ENCODE measurements at regions not wholly inside any gene's neighbourhood (a gene's known extent, or its start where the extent isn't known, plus 50 kb on each side); places are given as distances from the start of the nearest gene placed in this dataset.

GRCh38 chr4:30835044-30835443 is 114.9 kb downstream of the PCDH7 start:
- intact Hi-C loops (cut with DNase I) = no loop called here
- DNase-seq (ENCODE audit: low spot score) = no peak

GRCh38 chr4:30836231-30836630 is 116.1 kb downstream of the PCDH7 start:
- DNase-seq (ENCODE audit: low spot score) = no peak
- intact Hi-C loops (cut with DNase I) = no loop called here

- intact Hi-C loops (cut with DNase I) = no loop called here
- no peak for DNase-seq (ENCODE audit: low spot score)
Measured at GRCh38 chr4:30837131-30837539, 117.0 kb downstream of the PCDH7 start.

GRCh38 chr4:30837861-30838260 is 117.7 kb downstream of the PCDH7 start:
- intact Hi-C loops (cut with DNase I) = no loop called here
- no peak for DNase-seq (ENCODE audit: low spot score)

- intact Hi-C loops (cut with DNase I) = no loop called here
- no peak for DNase-seq (ENCODE audit: low spot score)
Measured at GRCh38 chr4:30838331-30838730, 118.2 kb downstream of the PCDH7 start.

- intact Hi-C loops (cut with DNase I) = no loop called here
- DNase-seq (ENCODE audit: low spot score) = no peak
Measured at GRCh38 chr4:30839583-30840520, 119.7 kb downstream of the PCDH7 start.

GRCh38 chr4:30840571-30840970 is 120.4 kb downstream of the PCDH7 start:
- intact Hi-C loops (cut with DNase I) = no loop called here
- DNase-seq (ENCODE audit: low spot score) = no peak

- DNase-seq (ENCODE audit: low spot score) = no peak
- intact Hi-C loops (cut with DNase I) = no loop called here
Measured at GRCh38 chr4:30842142-30842541, 122.0 kb downstream of the PCDH7 start.

- intact Hi-C loops (cut with DNase I) = no loop called here
Measured at GRCh38 chr4:30842689-30843088, 122.5 kb downstream of the PCDH7 start.

GRCh38 chr4:30844861-30845582 is 124.9 kb downstream of the PCDH7 start:
- no peak for DNase-seq (ENCODE audit: low spot score)
- intact Hi-C loops (cut with DNase I) = no loop called here

More at GRCh38 chr4:30842689-30843088, 122.5 kb downstream of the PCDH7 start:
- DNase-seq (ENCODE audit: low spot score) = no peak

GRCh38 chr4:30847167-30847566 is 127.0 kb downstream of the PCDH7 start:
- intact Hi-C loops (cut with DNase I) = no loop called here

GRCh38 chr4:30847958-30848357 is 127.8 kb downstream of the PCDH7 start:
- DNase-seq (ENCODE audit: low spot score) = no peak
- intact Hi-C loops (cut with DNase I) = no loop called here

More at GRCh38 chr4:30847167-30847566, 127.0 kb downstream of the PCDH7 start:
- DNase-seq (ENCODE audit: low spot score) = no peak

- intact Hi-C loops (cut with DNase I) = no loop called here
- no peak for DNase-seq (ENCODE audit: low spot score)
Measured at GRCh38 chr4:30854531-30854930, 134.4 kb downstream of the PCDH7 start.

GRCh38 chr4:30855232-30855631 is 135.1 kb downstream of the PCDH7 start:
- intact Hi-C loops (cut with DNase I) = no loop called here

GRCh38 chr4:30856795-30857564 is 136.8 kb downstream of the PCDH7 start:
- intact Hi-C loops (cut with DNase I) = no loop called here
- DNase-seq (ENCODE audit: low spot score) = no peak

More at GRCh38 chr4:30855232-30855631, 135.1 kb downstream of the PCDH7 start:
- DNase-seq (ENCODE audit: low spot score) = no peak

- no peak for DNase-seq (ENCODE audit: low spot score)
- intact Hi-C loops (cut with DNase I) = no loop called here
Measured at GRCh38 chr4:30860978-30861377, 140.8 kb downstream of the PCDH7 start.

GRCh38 chr4:30862196-30862595 is 142.0 kb downstream of the PCDH7 start:
- intact Hi-C loops (cut with DNase I) = no loop called here
- DNase-seq (ENCODE audit: low spot score) = no peak

- intact Hi-C loops (cut with DNase I) = no loop called here
- DNase-seq (ENCODE audit: low spot score) = no peak
Measured at GRCh38 chr4:30863021-30863420, 142.9 kb downstream of the PCDH7 start.

- intact Hi-C loops (cut with DNase I) = no loop called here
- no peak for DNase-seq (ENCODE audit: low spot score)
Measured at GRCh38 chr4:30865691-30866090, 145.5 kb downstream of the PCDH7 start.

- DNase-seq (ENCODE audit: low spot score) = no peak
- intact Hi-C loops (cut with DNase I) = no loop called here
Measured at GRCh38 chr4:30866346-30866745, 146.2 kb downstream of the PCDH7 start.

Measured in cardiac septum (tissue), 1 donor.